ENCODE measurements at regions not wholly inside any gene's neighbourhood (a gene's known extent, or its start where the extent isn't known, plus 50 kb on each side); places are given as distances from the start of the nearest gene placed in this dataset.

GRCh38 chr1:63122079-63122478, 200.3 kb upstream of the FOXD3 start (continued):
- TF ChIP-seq ZNF668 (CRISPR knock-in tag; IDR thresholded peaks at IDR 0.05), result no peak
- TF ChIP-seq SIN3A (IDR thresholded peaks at IDR 0.05; ENCODE audit: borderline replicate concordance in 2 of 2, control insufficient read depth in 1 of 2, low read depth in 2 of 2, low read length in 2 of 2), result no peak
- no peak for TF ChIP-seq ZNF57 (CRISPR knock-in tag; IDR thresholded peaks at IDR 0.05)
- TF ChIP-seq RNF219 (CRISPR knock-in tag; IDR thresholded peaks at IDR 0.05), result no peak
- TF ChIP-seq KAT2B (IDR thresholded peaks at IDR 0.05; ENCODE audit: low read depth, low read length), result no peak
- no peak for TF ChIP-seq PATZ1 (CRISPR knock-in tag; IDR thresholded peaks at IDR 0.05; ENCODE audit: borderline replicate concordance)
- no peak for TF ChIP-seq TSC22D4 (tag; IDR thresholded peaks at IDR 0.05)
- no peak for TF ChIP-seq SMC3 (conservative IDR thresholded peaks at IDR 0.05; ENCODE audit: insufficient read depth, low read depth, low read length)
- TF ChIP-seq MBD1 (CRISPR knock-in tag; IDR thresholded peaks at IDR 0.05), result no peak
- TF ChIP-seq TRIM28 (IDR thresholded peaks at IDR 0.05), result no peak
- TF ChIP-seq HDAC2 (IDR thresholded peaks at IDR 0.05), result no peak
- no peak for TF ChIP-seq RFX7 (CRISPR knock-in tag; IDR thresholded peaks at IDR 0.05)
- no peak for TF ChIP-seq ZEB2 (IDR thresholded peaks at IDR 0.05)
- TF ChIP-seq NCOA4 (IDR thresholded peaks at IDR 0.05; ENCODE audit: partially characterized antibody), result no peak
- TF ChIP-seq KHSRP (IDR thresholded peaks at IDR 0.05), result 0 out of 2 replicates have a peak, but pooled peaks have one; percentile 21
- TF ChIP-seq ATF6 (CRISPR knock-in tag; IDR thresholded peaks at IDR 0.05), result no peak
- TF ChIP-seq TFE3 (CRISPR knock-in tag; IDR thresholded peaks at IDR 0.05), result no peak
- no peak for TF ChIP-seq ZNF589 (CRISPR knock-in tag; IDR thresholded peaks at IDR 0.05; ENCODE audit: low read depth)
- no peak for TF ChIP-seq L3MBTL2 (IDR thresholded peaks at IDR 0.05)

All from K562 (cell line).